Vagina (tissue), 2 donors: ENCODE measurements at regions not wholly inside any gene's neighbourhood (a gene's known extent, or its start where the extent isn't known, plus 50 kb on each side); places are given as distances from the start of the nearest gene placed in this dataset.
"Not testable (repeated sequence)": the region's sequence is repeated elsewhere in the genome, so short reads cannot be mapped to it uniquely, and the experiment has no call there.

ENCODE experiments used
- DNase-seq, 2 donors: peaks; one replicate each; pipeline ENCODE4 v3.0.0-alpha.2; 2017; ENCODE audit errors: extremely low spot score in 2 of 2
- H3K27ac ChIP-seq: fragments of 200-600 bp; sonication (generic); one replicate; pipeline ENCODE4 v1.5.1; 2019
- H3K27me3 ChIP-seq: fragments of 200-600 bp; sonication (generic); one replicate; pipeline ENCODE4 v1.5.1; 2019
- H3K36me3 ChIP-seq, 2 donors: fragments of 200-600 bp; sonication (generic); one replicate each; pipeline ENCODE4 v1.5.1; 2017 to 2019
- H3K4me1 ChIP-seq: fragments of 200-600 bp; sonication (generic); one replicate; pipeline ENCODE4 v1.5.1; 2019
- H3K4me3 ChIP-seq, 2 donors: fragments of 200-600 bp; sonication (generic); 1 replicate in 1 of 2; 2 replicates in 1 of 2; pipeline ENCODE4 v1.5.1; 2016 to 2019
- H3K9me3 ChIP-seq: fragments of 200-600 bp; sonication (generic); one replicate; pipeline ENCODE4 v1.5.1; 2019
- intact Hi-C: fragments of 100-400 bp; cut with DNase I; formaldehyde crosslinking; loops from one replicate; pipeline ENCODE4 v1.15.1; 2023

DNA sequence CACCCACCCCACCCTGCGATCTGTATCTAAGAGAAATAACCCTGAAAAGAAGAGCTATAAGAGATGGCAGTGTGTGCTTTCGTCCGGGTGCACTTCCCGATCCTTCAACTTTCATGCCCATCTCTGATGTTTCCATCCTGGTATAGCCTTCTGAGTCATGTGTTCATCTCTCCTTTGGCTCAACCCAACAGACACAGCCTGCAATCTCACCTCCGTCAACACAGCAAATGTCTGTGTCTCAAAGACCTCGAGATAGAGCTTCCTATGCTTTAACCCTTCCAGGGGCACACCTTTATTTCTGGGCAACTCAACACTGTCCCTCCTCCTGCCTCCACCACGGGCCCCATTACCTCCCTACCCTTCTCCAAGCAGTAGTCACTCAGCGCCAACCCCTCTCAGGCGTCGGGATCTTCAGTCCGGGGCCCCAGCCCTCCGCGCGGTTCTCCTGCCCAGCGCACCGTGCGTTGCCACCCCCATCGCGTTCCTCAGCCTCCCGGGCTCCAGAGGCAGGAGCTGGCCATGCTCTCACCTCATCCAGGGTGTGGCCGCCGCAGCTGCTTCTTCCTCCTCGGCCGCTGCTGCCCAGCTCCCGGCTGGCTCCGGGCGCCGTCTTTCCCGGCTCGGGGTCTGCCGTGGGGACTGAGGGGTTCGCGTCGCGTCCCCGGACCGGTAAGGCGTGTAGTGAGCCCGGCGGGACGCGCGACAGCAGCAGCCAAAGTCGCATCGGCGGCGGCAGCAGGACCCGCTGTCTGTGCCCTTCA is 153.7 kb upstream of the NBPF19 start:
- H3K9me3 ChIP-seq, intact Hi-C loops: not testable (repeated sequence)

DNA sequence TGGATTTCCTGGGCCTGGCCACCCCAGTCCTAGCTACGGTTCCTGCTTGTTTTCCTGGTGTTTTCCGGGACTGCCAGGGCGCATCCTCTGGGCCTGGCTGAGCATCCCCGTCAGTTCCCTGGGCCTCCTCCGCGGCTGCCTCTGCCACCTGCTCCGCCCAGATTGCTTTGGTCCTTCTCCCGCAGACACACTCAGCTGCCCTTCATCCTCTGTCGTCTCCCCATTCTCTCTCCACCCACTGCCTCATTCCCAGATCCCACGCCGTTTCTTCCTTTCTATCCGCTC is 153.2 kb upstream of the NBPF19 start:
- intact Hi-C loops, H3K4me3 ChIP-seq, DNase-seq, H3K27me3 ChIP-seq, H3K4me1 ChIP-seq, H3K36me3 ChIP-seq, H3K27ac ChIP-seq, H3K9me3 ChIP-seq: not testable (repeated sequence)

More for the DNA sequence above, 153.7 kb upstream of the NBPF19 start:
- not testable (repeated sequence) for H3K4me3 ChIP-seq, H3K27me3 ChIP-seq, H3K4me1 ChIP-seq, H3K27ac ChIP-seq, DNase-seq, H3K36me3 ChIP-seq

DNA sequence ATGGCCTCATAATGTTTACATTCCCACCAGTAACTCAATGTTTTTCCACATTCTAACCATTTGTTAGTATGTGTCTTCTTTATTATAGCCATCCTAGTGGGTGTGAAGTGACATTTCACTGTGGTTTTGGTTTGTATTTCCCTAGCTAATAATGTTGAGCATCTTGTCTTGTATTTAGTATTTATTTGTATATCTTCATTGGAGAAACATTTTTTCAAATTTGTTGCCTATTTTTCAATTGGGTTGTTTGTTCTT is 144.8 kb upstream of the NBPF19 start:
- H3K4me3 ChIP-seq, H3K27ac ChIP-seq, H3K27me3 ChIP-seq, intact Hi-C loops, H3K4me1 ChIP-seq, DNase-seq, H3K9me3 ChIP-seq, H3K36me3 ChIP-seq: not testable (repeated sequence)

DNA sequence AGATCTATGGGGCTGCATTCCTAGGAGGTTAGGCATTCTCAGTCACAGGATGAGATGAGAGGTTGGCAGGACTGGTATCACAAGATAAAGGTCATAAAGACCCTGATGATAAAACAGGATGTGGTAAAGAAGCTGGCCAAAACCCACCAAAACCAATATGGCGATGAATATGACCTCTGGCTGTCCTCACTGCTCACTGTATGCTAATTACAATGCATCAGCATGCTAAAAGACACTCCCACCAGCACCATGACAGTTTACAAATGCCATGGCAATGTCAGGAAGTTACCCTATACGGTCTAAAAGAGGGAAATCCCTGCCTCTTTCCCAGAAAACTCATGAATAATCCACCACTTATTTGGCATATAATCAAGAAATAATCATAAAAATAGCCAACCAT is 138.8 kb upstream of the NBPF19 start:
- H3K9me3 ChIP-seq, H3K4me3 ChIP-seq, H3K36me3 ChIP-seq, DNase-seq, H3K27me3 ChIP-seq, H3K27ac ChIP-seq, intact Hi-C loops, H3K4me1 ChIP-seq: not testable (repeated sequence)

DNA sequence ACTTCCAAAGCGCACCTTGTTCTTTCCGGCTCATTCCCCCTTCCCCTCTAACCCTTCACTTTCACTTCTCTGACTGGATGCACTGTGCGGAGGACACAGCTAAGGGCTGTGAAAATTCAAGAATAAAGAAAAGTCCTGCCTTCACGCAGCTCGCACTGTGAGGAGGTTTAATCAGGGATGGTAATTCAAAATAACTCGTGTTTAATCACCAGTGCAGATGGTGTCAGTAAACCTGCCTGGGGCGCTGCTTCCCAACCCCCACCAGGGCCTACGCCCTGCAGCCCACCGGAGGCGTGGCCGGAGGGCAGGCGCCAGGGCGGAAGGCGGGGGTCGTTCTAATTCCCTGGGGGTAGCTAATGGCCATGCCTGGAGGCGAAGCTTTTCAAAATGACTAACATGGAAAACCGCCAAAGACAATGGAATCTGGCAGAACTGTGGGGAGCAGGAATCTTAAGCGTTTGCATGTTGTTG is 136.6 kb upstream of the NBPF19 start:
- H3K27me3 ChIP-seq, H3K36me3 ChIP-seq, DNase-seq, H3K4me3 ChIP-seq, H3K9me3 ChIP-seq, H3K4me1 ChIP-seq, intact Hi-C loops, H3K27ac ChIP-seq: not testable (repeated sequence)

DNA sequence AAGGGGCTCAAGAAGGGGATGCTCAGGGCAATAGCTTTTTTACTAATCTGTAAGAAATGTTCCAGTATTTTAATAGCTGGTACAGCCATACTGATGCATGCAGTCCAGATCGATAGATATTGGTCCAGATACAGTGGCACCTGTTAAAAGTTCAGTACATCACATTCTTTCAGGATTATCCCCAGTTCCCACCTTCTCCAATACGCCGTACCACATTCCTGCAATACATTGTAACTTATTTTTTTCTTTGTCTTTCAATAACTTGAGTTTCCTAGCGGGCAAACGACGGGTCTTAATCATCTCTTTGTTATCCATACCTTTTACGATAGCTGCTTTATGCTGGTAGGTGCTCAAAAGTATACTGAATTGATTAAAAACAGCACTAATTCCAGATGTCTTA is 136.1 kb upstream of the NBPF19 start:
- intact Hi-C loops, H3K4me1 ChIP-seq, H3K27me3 ChIP-seq, H3K9me3 ChIP-seq, H3K36me3 ChIP-seq, H3K27ac ChIP-seq, DNase-seq, H3K4me3 ChIP-seq: not testable (repeated sequence)

DNA sequence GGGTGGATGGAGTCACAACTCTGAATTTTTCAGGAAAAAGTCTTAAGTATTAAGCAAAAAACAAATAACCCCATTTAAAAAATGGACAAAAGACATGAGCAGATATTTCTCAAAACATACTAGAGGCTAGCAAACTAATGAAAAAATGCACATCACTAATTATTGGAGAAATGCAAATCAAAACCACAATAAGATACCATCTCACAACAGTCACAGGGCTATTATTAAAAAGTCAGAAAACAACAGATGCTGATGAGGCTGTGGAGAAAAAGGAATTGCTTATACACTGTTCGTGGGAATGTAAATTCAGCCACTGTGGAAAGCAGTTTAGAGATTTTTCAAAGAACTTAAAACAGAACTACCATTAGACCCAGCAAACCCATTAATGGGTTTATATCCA is 125.4 kb upstream of the NBPF19 start:
- H3K4me1 ChIP-seq, H3K27ac ChIP-seq, DNase-seq, intact Hi-C loops, H3K9me3 ChIP-seq, H3K4me3 ChIP-seq, H3K36me3 ChIP-seq, H3K27me3 ChIP-seq: not testable (repeated sequence)

DNA sequence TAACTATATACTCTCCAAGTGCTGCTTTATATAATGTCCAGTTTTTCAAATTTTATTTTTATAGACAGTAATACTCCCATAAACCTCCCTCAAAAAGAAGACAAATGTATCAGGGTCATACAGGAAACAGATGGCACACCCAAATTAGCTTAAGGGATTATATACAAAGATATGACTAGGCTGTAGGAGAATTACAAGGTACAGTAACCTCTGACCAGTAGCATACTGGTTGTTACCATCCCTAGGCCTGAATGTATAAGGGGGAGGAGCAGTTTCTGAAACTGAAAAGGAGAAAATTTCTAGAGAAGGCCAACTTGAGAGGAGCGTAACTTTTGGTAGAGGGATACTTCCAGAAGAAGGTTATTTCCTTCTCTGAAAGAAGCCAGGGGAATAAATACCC is 122.6 kb upstream of the NBPF19 start:
- H3K36me3 ChIP-seq, H3K9me3 ChIP-seq, H3K4me3 ChIP-seq, H3K27me3 ChIP-seq, DNase-seq, intact Hi-C loops, H3K27ac ChIP-seq, H3K4me1 ChIP-seq: not testable (repeated sequence)

DNA sequence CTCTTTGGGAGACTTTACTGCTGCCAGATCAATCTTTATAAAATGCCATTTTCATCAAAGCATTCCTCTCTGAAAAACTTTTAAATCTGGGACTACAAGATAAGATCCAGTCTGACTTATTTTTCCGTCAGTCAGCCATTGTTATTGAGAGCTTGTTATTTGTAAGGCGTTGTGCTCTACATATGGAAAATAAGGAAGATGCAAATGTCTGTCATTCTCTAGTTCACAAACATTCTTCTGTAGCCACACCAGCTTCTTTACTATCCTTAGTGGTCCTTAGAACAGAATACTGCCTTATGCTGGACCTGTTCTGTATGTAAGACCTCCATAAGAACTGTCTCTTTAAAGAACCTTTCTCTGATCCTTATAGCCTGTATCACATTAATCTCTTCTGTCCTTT is 120.3 kb upstream of the NBPF19 start:
- H3K27me3 ChIP-seq, H3K36me3 ChIP-seq, H3K4me1 ChIP-seq, H3K9me3 ChIP-seq, H3K4me3 ChIP-seq, H3K27ac ChIP-seq, intact Hi-C loops, DNase-seq: not testable (repeated sequence)

DNA sequence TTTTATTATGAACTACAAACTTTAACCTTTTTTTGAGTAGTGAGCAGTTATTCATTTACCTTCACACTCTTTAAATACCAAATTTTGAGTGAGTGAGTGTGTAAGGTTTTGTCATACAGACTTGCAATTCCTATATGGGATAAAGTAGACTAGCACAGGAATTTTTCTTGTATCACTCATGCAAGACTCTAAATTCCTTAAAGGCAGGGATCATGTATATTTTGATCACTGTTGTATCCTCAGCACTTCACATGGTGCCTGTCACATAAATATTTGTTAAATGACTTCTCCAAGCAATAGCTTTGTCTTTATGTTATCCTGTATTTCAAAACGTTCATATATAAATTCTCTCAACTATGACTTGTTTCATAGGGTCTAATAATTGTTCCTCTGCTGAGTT is 119.1 kb upstream of the NBPF19 start:
- H3K9me3 ChIP-seq, H3K4me1 ChIP-seq, intact Hi-C loops, H3K4me3 ChIP-seq, H3K36me3 ChIP-seq, H3K27ac ChIP-seq, H3K27me3 ChIP-seq, DNase-seq: not testable (repeated sequence)

DNA sequence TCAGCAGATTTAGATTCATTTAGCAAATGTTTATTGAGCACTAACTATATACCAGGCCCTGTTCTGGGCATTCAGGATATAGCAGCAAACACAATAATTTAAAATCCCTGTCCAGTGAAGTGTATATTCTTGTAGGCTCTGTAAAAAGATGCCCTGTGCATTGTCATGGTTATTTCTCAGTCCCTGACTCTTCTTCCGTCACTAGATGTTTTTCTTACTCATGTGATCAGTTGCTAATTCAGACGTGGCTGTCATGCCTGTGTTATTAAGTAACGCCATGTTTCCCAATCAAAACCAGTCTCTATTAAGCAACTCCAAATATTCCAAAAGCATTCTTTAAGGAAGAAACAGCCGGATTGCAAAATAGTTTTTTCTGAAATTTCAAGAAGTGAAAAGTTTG is 118.7 kb upstream of the NBPF19 start:
- H3K9me3 ChIP-seq, intact Hi-C loops, DNase-seq, H3K36me3 ChIP-seq, H3K4me3 ChIP-seq, H3K27me3 ChIP-seq, H3K27ac ChIP-seq, H3K4me1 ChIP-seq: not testable (repeated sequence)

DNA sequence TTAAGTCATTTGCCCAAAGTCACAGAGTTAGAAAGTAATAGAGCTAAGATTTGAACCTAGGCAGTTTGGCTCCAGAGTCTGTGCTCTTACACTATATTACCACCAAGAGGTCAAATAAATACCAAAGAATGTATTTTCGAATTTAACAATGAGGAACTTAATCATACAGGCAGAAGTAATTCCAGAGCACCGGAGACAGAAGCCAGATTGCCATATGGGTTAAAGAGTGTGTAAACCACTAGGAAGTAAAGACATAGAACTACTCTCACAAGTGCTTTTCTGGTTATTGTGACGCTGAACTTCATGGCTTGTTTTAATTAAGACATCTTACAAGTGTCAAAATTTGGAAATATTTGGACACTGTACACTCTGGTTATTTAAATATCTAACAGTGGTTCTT is 114.5 kb upstream of the NBPF19 start:
- H3K4me3 ChIP-seq, intact Hi-C loops, H3K27me3 ChIP-seq, H3K4me1 ChIP-seq, DNase-seq, H3K36me3 ChIP-seq, H3K9me3 ChIP-seq, H3K27ac ChIP-seq: not testable (repeated sequence)

DNA sequence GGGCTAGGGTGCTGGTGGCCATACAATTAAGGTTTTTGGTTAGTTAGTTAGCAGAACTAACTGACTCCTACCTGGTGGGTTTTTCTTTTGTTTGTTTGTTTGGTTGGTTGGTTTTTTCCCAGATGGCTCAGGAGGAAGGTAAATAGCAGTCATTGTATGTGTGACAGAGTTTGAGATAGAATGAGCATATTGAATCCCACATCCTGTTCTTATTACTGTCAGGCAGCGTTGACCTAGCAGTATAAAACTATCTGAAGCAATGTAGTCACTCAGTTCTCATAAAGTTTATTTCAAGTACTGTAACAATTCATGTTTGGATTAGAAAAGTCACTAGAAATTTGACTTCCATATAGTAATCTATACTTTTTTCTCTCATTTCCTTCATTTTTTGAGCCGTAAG is 113.5 kb upstream of the NBPF19 start:
- intact Hi-C loops, DNase-seq, H3K27ac ChIP-seq: not testable (repeated sequence)

DNA sequence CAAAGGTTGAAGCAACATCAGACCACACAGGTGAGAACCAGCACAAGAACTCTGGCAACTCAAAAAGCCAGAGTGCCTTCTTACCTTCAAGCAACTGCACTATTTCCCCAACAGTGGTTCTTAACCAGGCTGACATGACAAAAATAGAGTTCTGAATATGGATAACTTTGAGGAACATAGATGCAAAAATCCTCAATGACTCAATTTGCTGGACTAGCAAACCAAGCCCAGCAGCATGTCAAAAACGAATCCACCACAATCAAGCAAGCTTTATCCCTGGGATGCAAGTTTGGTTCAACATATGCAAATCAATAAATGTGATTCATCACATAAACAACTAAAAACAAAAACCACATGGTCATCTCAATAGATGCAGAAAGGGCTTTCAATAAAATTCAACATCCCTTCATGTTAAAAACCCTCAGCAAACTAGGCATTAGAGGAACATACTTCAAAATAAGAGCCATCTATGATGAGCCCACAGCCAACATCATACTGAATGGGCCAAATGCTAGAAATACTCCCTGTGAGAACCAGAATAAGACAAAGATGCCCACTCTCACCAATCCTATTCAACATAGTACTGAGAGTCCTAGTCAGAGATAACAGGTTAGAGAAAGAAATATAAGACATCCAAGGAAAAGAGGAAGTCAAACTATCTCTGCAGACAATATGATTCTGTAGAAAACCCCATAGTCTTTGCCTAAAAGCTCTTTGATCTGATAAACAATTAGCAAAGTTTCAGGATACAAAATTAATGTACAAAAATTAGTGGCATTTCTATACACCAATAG is 110.5 kb upstream of the NBPF19 start:
- DNase-seq, intact Hi-C loops, H3K27ac ChIP-seq, H3K4me1 ChIP-seq, H3K36me3 ChIP-seq, H3K27me3 ChIP-seq, H3K4me3 ChIP-seq, H3K9me3 ChIP-seq: not testable (repeated sequence)

More for the DNA sequence above, 113.5 kb upstream of the NBPF19 start:
- H3K4me1 ChIP-seq, H3K36me3 ChIP-seq, H3K9me3 ChIP-seq, H3K27me3 ChIP-seq, H3K4me3 ChIP-seq: not testable (repeated sequence)
